ENCODE measurements at regions not wholly inside any gene's neighbourhood (a gene's known extent, or its start where the extent isn't known, plus 50 kb on each side); places are given as distances from the start of the nearest gene placed in this dataset.
A peak's percentile ranks its signal among the peaks of the same experiment; 100 is the strongest.

DNA sequence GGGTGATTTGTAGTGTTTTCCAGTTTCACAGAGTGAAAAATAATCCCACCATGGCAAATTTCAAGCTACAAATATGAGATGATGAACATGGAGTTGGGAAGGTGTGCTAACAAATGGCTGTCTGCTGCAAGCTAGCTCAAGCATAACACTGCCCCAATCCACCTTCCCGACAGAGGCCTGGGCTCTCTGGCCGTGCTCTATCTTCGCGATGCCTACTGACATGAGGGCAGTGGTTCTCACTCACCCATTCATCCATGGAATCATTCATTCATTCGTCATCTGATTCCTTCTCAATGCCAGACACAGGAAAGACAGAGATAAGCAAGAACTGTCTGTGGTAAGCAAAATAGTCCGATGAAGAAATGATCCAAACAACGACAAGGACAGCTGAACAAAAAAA is 65.4 kb downstream of the ZNF467 start:
- ChIA-PET CTCF (no interaction called here), POLR2A (no interaction called here)
- H2AFZ ChIP-seq (ENCODE audit: insufficient read depth, low read depth, low read length, poor library complexity, severe bottlenecking) = no peak overlapping the region
- WGBS (ENCODE audit: insufficient coverage) = 100% methylated on average over 4 of the region's 7 CpGs
- Mint-ChIP-seq H3K27me3 (peaks cover 13% of the 10 kb centered on the region), H3K27ac (no peak overlapping the region), H3K4me3 (no peak overlapping the region), H3K4me1 (peaks cover 3% of the 10 kb centered on the region), H3K9me3 (ENCODE audit: insufficient read depth) (peaks cover 6% of the 10 kb centered on the region)
- H3K27me3 ChIP-seq (replicated peaks in 1 of 4; ENCODE audit: control extremely low read depth in 1 of 4, control insufficient read depth in 3 of 4, insufficient read depth in 4 of 4, low read length in 3 of 4) = no peaks in the 10 kb centered on the region
- ATAC-seq (ENCODE audit: low read depth) (no peak), DNase-seq (no peak)
- H3K4me3 ChIP-seq (ENCODE audit: control extremely low read depth in 1 of 5, extremely low read depth in 1 of 5, insufficient read depth in 1 of 5, low read depth in 2 of 5, low read length in 4 of 5) = no peak overlapping the region
- no peaks in the 10 kb centered on the region for H3K36me3 ChIP-seq (replicated peaks in 1 of 2; ENCODE audit: control extremely low read depth in 1 of 2, control insufficient read depth in 1 of 2, extremely low read depth in 1 of 2, insufficient read depth in 2 of 2, low read length in 1 of 2)
- intact Hi-C loops (cut with micrococcal nuclease) = no loop called here
- no peak overlapping the region for H3K27ac ChIP-seq (ENCODE audit: low read length in 2 of 2)
- no peaks in the 10 kb centered on the region for H4K20me1 ChIP-seq (ENCODE audit: control insufficient read depth, insufficient read depth, low read length, poor library complexity, severe bottlenecking)
- peaks cover 1 to 28% (median 10%) of the 10 kb centered on the region in 3 donors for H3K9me3 ChIP-seq (ENCODE audit: control extremely low read depth in 1 of 3, control insufficient read depth in 2 of 3, insufficient read depth in 1 of 3, low read length in 2 of 3)
- H3K4me2 ChIP-seq (replicated peaks; ENCODE audit: low read depth, low read length, poor library complexity, severe bottlenecking) = no peak overlapping the region
- TF ChIP-seq EZH2 (IDR thresholded peaks at IDR 0.05; ENCODE audit: borderline replicate concordance, insufficient read depth, low read depth, low read length, poor library complexity, severe bottlenecking) (no peak), CTCF (IDR thresholded peaks at IDR 0.05) (no peak)
- no peaks in the 10 kb centered on the region for H3K4me1 ChIP-seq (ENCODE audit: control insufficient read depth in 2 of 2, insufficient read depth in 2 of 2, low read length in 2 of 2)
- H3K9ac ChIP-seq (ENCODE audit: low read length) = no peak overlapping the region
- no peaks in the 10 kb centered on the region for H3K79me2 ChIP-seq (ENCODE audit: control insufficient read depth, insufficient read depth, low read length)

- Mint-ChIP-seq H3K27me3 (peaks cover 17% of the 10 kb centered on the region), H3K27ac (peak overlapping the region; percentile 10), H3K4me1 (peaks cover 2% of the 10 kb centered on the region), H3K4me3 (no peak overlapping the region), H3K9me3 (ENCODE audit: insufficient read depth) (peaks cover 6% of the 10 kb centered on the region)
- POLR2A ChIA-PET = no interaction called here
- H2AFZ ChIP-seq (ENCODE audit: insufficient read depth, low read depth, low read length, poor library complexity, severe bottlenecking) = no peak overlapping the region
- WGBS (ENCODE audit: insufficient coverage) = 20% methylated on average over 1 of the region's 1 CpG
- no peaks in the 10 kb centered on the region for H3K79me2 ChIP-seq (ENCODE audit: control insufficient read depth, insufficient read depth, low read length)
- H3K4me3 ChIP-seq (ENCODE audit: control extremely low read depth in 1 of 5, extremely low read depth in 1 of 5, insufficient read depth in 1 of 5, low read depth in 2 of 5, low read length in 4 of 5) = no peak overlapping the region
- DNase-seq (no peak), ATAC-seq (ENCODE audit: low read depth) (no peak)
- CTCF ChIA-PET = no interaction called here
- H3K36me3 ChIP-seq (replicated peaks in 1 of 2; ENCODE audit: control extremely low read depth in 1 of 2, control insufficient read depth in 1 of 2, extremely low read depth in 1 of 2, insufficient read depth in 2 of 2, low read length in 1 of 2) = no peaks in the 10 kb centered on the region
- H3K27me3 ChIP-seq (replicated peaks in 1 of 4; ENCODE audit: control extremely low read depth in 1 of 4, control insufficient read depth in 3 of 4, insufficient read depth in 4 of 4, low read length in 3 of 4) = no peaks in the 10 kb centered on the region
- H3K4me1 ChIP-seq (ENCODE audit: control insufficient read depth in 2 of 2, insufficient read depth in 2 of 2, low read length in 2 of 2) = no peaks in the 10 kb centered on the region
- no peak overlapping the region for H3K27ac ChIP-seq (ENCODE audit: low read length in 2 of 2)
- no peak for TF ChIP-seq EZH2 (IDR thresholded peaks at IDR 0.05; ENCODE audit: borderline replicate concordance, insufficient read depth, low read depth, low read length, poor library complexity, severe bottlenecking)
- no peak for TF ChIP-seq CTCF (IDR thresholded peaks at IDR 0.05)
- H3K9me3 ChIP-seq (ENCODE audit: control extremely low read depth in 1 of 3, control insufficient read depth in 2 of 3, insufficient read depth in 1 of 3, low read length in 2 of 3) = peaks cover 1 to 22% (median 10%) of the 10 kb centered on the region in 3 donors
- H3K4me2 ChIP-seq (replicated peaks; ENCODE audit: low read depth, low read length, poor library complexity, severe bottlenecking) = no peak overlapping the region
- H3K9ac ChIP-seq (ENCODE audit: low read length) = no peak overlapping the region
- no peaks in the 10 kb centered on the region for H4K20me1 ChIP-seq (ENCODE audit: control insufficient read depth, insufficient read depth, low read length, poor library complexity, severe bottlenecking)
- intact Hi-C loops (cut with micrococcal nuclease) = no loop called here
Observed at GRCh38 chr7:149707448-149707886, 65.9 kb downstream of the ZNF467 start.
